ENCODE measurements at regions not wholly inside any gene's neighbourhood (a gene's known extent, or its start where the extent isn't known, plus 50 kb on each side); places are given as distances from the start of the nearest gene placed in this dataset.

DNA sequence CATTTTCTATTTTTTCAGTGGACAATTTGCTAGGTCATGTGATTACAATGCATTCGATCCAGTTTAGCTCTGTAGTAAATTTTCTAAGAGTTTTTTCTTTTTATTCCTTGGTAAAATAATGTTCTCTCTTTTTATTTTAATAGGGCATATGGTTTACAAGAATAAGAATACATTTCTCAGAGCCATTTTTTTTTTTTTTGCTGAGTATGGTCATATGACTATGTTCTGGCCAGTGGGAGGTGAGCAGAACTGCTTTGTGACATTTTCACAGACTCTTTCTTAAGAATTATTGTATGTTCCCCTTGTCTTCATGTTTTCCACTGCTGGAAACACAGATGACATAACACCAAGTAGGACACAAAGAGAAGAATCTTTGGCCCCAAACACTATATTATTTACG lies 626.6 kb upstream of the FSHR start:
- TF ChIP-seq, protein P1, sequence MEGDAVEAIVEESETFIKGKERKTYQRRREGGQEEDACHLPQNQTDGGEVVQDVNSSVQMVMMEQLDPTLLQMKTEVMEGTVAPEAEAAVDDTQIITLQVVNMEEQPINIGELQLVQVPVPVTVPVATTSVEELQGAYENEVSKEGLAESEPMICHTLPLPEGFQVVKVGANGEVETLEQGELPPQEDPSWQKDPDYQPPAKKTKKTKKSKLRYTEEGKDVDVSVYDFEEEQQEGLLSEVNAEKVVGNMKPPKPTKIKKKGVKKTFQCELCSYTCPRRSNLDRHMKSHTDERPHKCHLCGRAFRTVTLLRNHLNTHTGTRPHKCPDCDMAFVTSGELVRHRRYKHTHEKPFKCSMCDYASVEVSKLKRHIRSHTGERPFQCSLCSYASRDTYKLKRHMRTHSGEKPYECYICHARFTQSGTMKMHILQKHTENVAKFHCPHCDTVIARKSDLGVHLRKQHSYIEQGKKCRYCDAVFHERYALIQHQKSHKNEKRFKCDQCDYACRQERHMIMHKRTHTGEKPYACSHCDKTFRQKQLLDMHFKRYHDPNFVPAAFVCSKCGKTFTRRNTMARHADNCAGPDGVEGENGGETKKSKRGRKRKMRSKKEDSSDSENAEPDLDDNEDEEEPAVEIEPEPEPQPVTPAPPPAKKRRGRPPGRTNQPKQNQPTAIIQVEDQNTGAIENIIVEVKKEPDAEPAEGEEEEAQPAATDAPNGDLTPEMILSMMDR (IDR thresholded peaks at IDR 0.05; ENCODE audit: insufficient read depth, low read length, poor library complexity, severe bottlenecking), result no peak
- Histone ChIP-seq H3K4me3 (replicated peaks; ENCODE audit: low read depth, low read length) (no peak overlapping the region), H3K27me3 (replicated peaks; ENCODE audit: control insufficient read depth, insufficient read depth, low read length) (no peaks in the 10 kb centered on the region), H3K36me3 (ENCODE audit: control insufficient read depth, insufficient read depth, low read length) (no peaks in the 10 kb centered on the region)
- no peak for DNase-seq (ENCODE audit: extremely low read depth, insufficient read length)

DNA sequence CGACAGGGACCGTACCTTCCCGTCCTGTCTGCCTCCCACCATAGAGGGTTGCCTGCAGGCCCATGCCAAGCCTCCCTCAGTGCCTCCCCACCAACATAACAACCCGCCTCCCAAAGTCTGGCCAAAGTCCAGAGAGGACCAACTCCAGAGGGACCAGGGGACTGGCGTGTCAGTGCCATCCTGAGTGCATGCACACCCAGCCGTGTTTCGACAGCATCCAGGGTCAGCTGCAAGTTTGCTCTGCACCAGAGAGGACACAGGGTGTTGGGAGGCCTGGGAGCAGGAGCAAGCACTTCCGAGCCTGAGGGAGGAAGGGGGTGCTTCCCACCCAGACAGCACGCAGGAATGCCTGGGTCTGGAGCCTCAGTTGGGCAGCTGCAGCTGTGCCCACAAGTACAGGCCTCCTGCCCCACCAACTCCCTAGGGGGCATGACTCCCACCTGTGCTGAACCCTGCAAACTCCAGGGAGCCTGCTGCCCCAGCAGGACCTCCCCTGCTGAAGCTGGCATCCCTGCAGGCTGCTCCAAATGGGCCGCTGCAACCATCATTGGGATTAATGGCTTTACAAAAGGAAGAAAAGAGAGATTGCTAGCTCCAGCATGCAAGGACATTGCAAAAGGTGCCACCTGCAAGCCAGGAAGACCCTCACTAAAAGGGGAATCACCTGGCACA lies 618.1 kb upstream of the FSHR start:
- no peaks in the 10 kb centered on the region for H3K27me3 ChIP-seq (replicated peaks; ENCODE audit: control insufficient read depth, insufficient read depth, low read length)
- TF ChIP-seq, protein P1 (IDR thresholded peaks at IDR 0.05; ENCODE audit: insufficient read depth, low read length, poor library complexity, severe bottlenecking), result no peak
- no peaks in the 10 kb centered on the region for H3K36me3 ChIP-seq (ENCODE audit: control insufficient read depth, insufficient read depth, low read length)
- no peak for DNase-seq (ENCODE audit: extremely low read depth, insufficient read length)
- H3K4me3 ChIP-seq (replicated peaks; ENCODE audit: low read depth, low read length), result no peak overlapping the region

DNA sequence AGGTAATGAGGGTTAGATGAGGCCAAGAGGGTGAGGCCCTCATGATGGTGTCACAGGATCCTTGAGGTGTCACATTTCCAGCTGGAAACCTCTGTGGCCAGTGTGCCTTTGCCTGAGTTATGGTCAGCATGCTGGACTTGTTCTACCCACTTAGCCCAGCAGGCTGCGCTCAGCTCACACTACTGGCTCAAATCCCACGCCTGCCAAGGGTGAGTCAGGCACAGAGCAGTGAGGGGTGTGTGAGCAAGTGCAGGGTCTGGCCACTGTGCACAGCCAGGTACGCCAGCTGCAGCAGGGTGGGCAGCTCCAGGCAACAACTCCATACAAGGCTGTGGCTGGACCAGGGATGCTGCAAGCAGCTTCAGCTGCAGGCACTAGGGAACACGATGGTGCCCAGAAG lies 616.6 kb upstream of the FSHR start:
- Histone ChIP-seq H3K36me3 (ENCODE audit: control insufficient read depth, insufficient read depth, low read length) (no peaks in the 10 kb centered on the region), H3K27me3 (replicated peaks; ENCODE audit: control insufficient read depth, insufficient read depth, low read length) (no peaks in the 10 kb centered on the region), H3K4me3 (replicated peaks; ENCODE audit: low read depth, low read length) (no peak overlapping the region)
- no peak for DNase-seq (ENCODE audit: extremely low read depth, insufficient read length)
- TF ChIP-seq, protein P1 (IDR thresholded peaks at IDR 0.05; ENCODE audit: insufficient read depth, low read length, poor library complexity, severe bottlenecking), result peak; percentile 60

DNA sequence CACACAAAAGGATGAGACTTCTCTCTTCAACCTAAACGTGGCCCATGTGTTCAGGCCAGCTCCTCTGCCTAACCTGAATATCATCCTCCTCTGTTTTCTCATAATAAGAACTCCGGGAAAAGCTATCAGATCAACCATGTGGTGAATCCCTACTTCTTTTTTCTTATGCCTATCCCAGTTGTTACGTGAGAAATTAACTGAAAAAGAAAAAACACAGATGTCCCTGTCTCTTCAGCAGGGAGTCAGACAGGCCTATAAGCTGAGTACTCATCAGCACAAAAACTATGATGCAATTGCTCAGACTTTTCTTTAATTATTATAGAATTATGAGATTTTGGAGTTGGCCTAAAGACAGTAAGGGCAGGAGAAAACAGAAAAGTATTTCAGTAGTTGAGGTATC lies 613.0 kb upstream of the FSHR start:
- no peaks in the 10 kb centered on the region for H3K27me3 ChIP-seq (replicated peaks; ENCODE audit: control insufficient read depth, insufficient read depth, low read length)
- no peak for DNase-seq (ENCODE audit: extremely low read depth, insufficient read length)
- H3K36me3 ChIP-seq (ENCODE audit: control insufficient read depth, insufficient read depth, low read length), result no peaks in the 10 kb centered on the region
- TF ChIP-seq, protein P1 (IDR thresholded peaks at IDR 0.05; ENCODE audit: insufficient read depth, low read length, poor library complexity, severe bottlenecking), result no peak
- H3K4me3 ChIP-seq (replicated peaks; ENCODE audit: low read depth, low read length), result no peak overlapping the region

DNA sequence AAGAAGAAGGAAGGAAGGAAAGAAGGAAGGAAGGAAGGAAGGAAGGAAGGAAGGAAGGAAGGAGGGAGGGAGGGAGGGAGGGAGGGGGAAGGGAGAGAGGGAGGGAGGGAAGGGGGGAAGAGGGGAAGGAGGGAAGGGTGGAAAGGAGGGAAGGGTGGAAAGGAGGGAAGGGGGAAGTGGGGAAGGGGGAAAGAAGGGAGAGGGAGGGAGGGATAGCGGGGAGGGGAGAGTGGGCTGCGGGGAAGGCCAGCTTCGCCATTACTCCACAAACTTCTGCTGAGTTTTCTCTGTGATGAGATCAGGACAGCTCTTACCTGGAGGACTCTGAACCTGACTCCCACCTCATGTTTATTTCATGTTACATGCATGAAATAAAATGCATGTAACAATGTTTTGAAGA lies 601.5 kb upstream of the FSHR start:
- TF ChIP-seq, protein P1 (IDR thresholded peaks at IDR 0.05; ENCODE audit: insufficient read depth, low read length, poor library complexity, severe bottlenecking), result no peak
- H3K36me3 ChIP-seq (ENCODE audit: control insufficient read depth, insufficient read depth, low read length), result no peaks in the 10 kb centered on the region
- DNase-seq (ENCODE audit: extremely low read depth, insufficient read length), result no peak
- H3K4me3 ChIP-seq (replicated peaks; ENCODE audit: low read depth, low read length), result no peak overlapping the region
- H3K27me3 ChIP-seq (replicated peaks; ENCODE audit: control insufficient read depth, insufficient read depth, low read length), result no peaks in the 10 kb centered on the region

DNA sequence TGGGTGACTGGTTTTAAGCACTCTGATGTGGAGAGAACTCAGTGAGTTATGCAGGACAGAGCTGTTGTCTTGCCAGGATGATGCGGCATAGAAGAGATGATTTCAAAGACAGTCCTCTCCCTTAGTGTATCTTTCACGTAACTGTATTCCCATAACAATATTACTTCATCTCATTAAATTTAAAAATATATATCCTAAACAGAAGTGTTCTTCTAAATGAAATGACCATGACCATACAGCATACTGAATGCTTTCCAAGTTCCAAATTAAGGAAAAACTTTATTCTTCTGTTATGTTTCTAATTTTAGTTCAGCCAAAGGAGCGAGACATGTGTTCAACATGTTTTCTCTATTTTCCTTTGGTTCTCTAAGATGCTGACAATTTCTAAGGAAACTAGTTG lies 600.1 kb upstream of the FSHR start:
- H3K27me3 ChIP-seq (replicated peaks; ENCODE audit: control insufficient read depth, insufficient read depth, low read length), result no peaks in the 10 kb centered on the region
- H3K36me3 ChIP-seq (ENCODE audit: control insufficient read depth, insufficient read depth, low read length), result no peaks in the 10 kb centered on the region
- TF ChIP-seq, protein P1 (IDR thresholded peaks at IDR 0.05; ENCODE audit: insufficient read depth, low read length, poor library complexity, severe bottlenecking), result no peak
- DNase-seq (ENCODE audit: extremely low read depth, insufficient read length), result no peak
- no peak overlapping the region for H3K4me3 ChIP-seq (replicated peaks; ENCODE audit: low read depth, low read length)

Measured in GM06990 (cell line).